NK-92 treated with Interleukin-12 subunit alpha and Interleukin-12 subunit beta, amount 100 ng/mL, for 24 hours (cell line): ENCODE measurements at regions not wholly inside any gene's neighbourhood (a gene's known extent, or its start where the extent isn't known, plus 50 kb on each side); places are given as distances from the start of the nearest gene placed in this dataset.

Experiments used
- DNase-seq: peaks from one replicate; lab custom pipeline; 2025; lab: John Stamatoyannopoulos, UW

GRCh38 chr17:83144421-83145357, 65.3 kb downstream of the METRNL start:
- DNase-seq: no peak

GRCh38 chr17:83145358-83145738, 65.9 kb downstream of the METRNL start:
- DNase-seq: no peak

GRCh38 chr17:83145831-83146230, 66.4 kb downstream of the METRNL start:
- DNase-seq: no peak

- no peak for DNase-seq
Observed at GRCh38 chr17:83146347-83146746, 66.9 kb downstream of the METRNL start.

GRCh38 chr17:83147280-83147679, 67.9 kb downstream of the METRNL start:
- DNase-seq: no peak

- no peak for DNase-seq
Observed at GRCh38 chr17:83148317-83149028, 69.1 kb downstream of the METRNL start.

GRCh38 chr17:83149029-83149725, 69.8 kb downstream of the METRNL start:
- DNase-seq: no peak

- no peak for DNase-seq
Observed at GRCh38 chr17:83149761-83150251, 70.4 kb downstream of the METRNL start.

GRCh38 chr17:83150369-83151055, 71.1 kb downstream of the METRNL start:
- no peak for DNase-seq

- no peak for DNase-seq
Observed at GRCh38 chr17:83151056-83151441, 71.6 kb downstream of the METRNL start.

GRCh38 chr17:83151442-83152226, 72.2 kb downstream of the METRNL start:
- DNase-seq: no peak

- DNase-seq: no peak
Observed at GRCh38 chr17:83152227-83152744, 72.9 kb downstream of the METRNL start.

- no peak for DNase-seq
Observed at GRCh38 chr17:83152745-83153611, 73.6 kb downstream of the METRNL start.

GRCh38 chr17:83153681-83154310, 74.4 kb downstream of the METRNL start:
- DNase-seq: no peak

- no peak for DNase-seq
Observed at GRCh38 chr17:83154311-83155127, 75.1 kb downstream of the METRNL start.

GRCh38 chr17:83155128-83156121, 76.0 kb downstream of the METRNL start:
- DNase-seq: no peak

GRCh38 chr17:83156408-83156807, 77.0 kb downstream of the METRNL start:
- no peak for DNase-seq
